Activated naive CD4-positive, alpha-beta T cell treated with anti-CD3 and anti-CD28 coated beads for 36 hours (primary cell): ENCODE measurements at regions not wholly inside any gene's neighbourhood (a gene's known extent, or its start where the extent isn't known, plus 50 kb on each side); places are given as distances from the start of the nearest gene placed in this dataset.
"Not testable (repeated sequence)": the region's sequence is repeated elsewhere in the genome, so short reads cannot be mapped to it uniquely, and the experiment has no call there.

ENCODE experiments used
- CTCF ChIA-PET: fragments of 350-600 bp; sonication (Branson Sonifier 250); formaldehyde crosslinking; loops from one replicate; lab custom pipeline; 2021; ENCODE audit warnings: antibody characterized with exemption; lab: Charles Lee
- DNase-seq: peaks from one replicate; pipeline ENCODE4 v3.0.0-alpha.2; 2020
- H3K27ac Mint-ChIP-seq: one replicate; pipeline ENCODE4 v1.8.0; 2021; ENCODE audit warnings: mild to moderate bottlenecking, mixed read lengths
- H3K27me3 Mint-ChIP-seq: one replicate; pipeline ENCODE4 v1.8.0; 2021; ENCODE audit warnings: low read depth, mixed read lengths
- H3K36me3 Mint-ChIP-seq: one replicate; pipeline ENCODE4 v1.8.0; 2021; ENCODE audit warnings: low read depth, mixed read lengths
- H3K4me1 Mint-ChIP-seq: one replicate; pipeline ENCODE4 v1.8.0; 2021; ENCODE audit warnings: low read depth, mixed read lengths
- H3K4me3 Mint-ChIP-seq: one replicate; pipeline ENCODE4 v1.8.0; 2021; ENCODE audit warnings: mild to moderate bottlenecking, moderate library complexity, mixed read lengths
- H3K9me3 Mint-ChIP-seq: one replicate; pipeline ENCODE4 v1.8.0; 2021; ENCODE audit warnings: mixed read lengths
- intact Hi-C: fragments of 100-400 bp; cut with micrococcal nuclease; formaldehyde crosslinking; loops from one replicate; pipeline ENCODE4 v1.15.1; 2023

DNA sequence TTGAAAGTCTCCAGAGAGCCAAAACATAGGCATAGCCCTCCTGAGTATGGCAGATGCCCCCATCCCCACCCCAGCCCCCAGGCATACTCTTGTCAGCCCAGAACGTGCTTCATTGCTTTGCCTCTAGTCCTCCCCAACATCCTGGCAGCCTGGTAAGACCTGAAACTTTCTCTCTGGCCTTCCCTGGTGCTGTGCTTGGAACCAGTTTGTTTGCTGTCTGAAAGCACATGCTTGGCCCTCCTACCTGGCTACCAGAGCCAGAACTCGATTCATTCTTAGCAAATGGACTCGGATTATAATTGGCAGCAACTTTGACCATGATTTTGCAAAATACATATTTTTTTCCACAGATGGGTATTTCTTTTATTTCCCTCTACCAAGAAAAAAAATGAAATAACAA lies 248.1 kb downstream of the USP46 start:
- H3K9me3 Mint-ChIP-seq = peaks cover 15% of the 10 kb centered on the region
- CTCF ChIA-PET = no interaction called here
- H3K4me3 Mint-ChIP-seq = no peak overlapping the region
- peaks cover 11% of the 10 kb centered on the region for H3K27me3 Mint-ChIP-seq
- DNase-seq = no peak
- no peak overlapping the region for H3K27ac Mint-ChIP-seq
- no peaks in the 10 kb centered on the region for H3K4me1 Mint-ChIP-seq
- intact Hi-C loops = no loop called here
- peaks cover 2% of the 10 kb centered on the region for H3K36me3 Mint-ChIP-seq

DNA sequence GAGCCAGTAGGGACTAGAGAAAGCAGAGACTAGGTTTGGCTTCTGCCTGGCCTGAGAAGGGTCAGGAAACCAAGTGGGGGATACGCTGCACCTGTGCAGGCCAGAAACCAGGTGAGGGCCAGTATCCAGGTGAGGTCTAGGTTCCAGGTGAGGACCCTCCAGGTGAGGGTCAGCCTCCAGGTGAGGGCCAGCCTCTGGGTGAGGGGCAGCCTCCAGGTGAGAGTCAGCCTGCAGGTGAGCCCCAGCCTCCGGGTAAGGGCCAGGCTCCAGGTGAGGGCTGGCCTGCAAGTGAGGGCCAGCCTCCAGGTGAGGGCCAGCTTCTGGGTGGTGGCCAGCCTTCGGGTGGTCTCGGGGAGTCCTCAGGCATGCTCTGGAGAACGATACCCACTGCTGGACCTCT lies 238.8 kb downstream of the USP46 start:
- peaks cover 2% of the 10 kb centered on the region for H3K36me3 Mint-ChIP-seq
- no peak for DNase-seq
- no peak overlapping the region for H3K4me3 Mint-ChIP-seq
- no peaks in the 10 kb centered on the region for H3K27me3 Mint-ChIP-seq
- H3K27ac Mint-ChIP-seq = no peak overlapping the region
- peaks cover 2% of the 10 kb centered on the region for H3K9me3 Mint-ChIP-seq
- H3K4me1 Mint-ChIP-seq = no peaks in the 10 kb centered on the region
- intact Hi-C loops = no loop called here
- CTCF ChIA-PET = no interaction called here

DNA sequence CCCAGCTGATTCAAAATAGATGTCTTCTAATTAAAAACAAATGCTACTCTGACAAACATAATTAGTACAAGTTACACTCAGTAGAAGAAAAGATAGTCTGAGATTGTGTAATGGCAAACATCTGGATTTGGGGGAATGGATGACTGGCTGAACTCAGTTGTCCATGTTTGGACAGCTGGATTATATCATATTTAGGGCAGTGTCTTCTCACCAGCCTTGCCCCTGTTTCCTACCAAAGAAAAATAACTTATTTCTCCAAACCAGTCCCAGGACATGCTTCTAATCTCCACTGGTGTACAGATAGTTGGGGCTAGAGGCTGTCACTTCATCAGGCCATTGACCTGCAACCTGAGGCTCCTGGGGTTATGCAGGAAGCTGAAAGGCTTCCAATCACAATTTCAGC lies 237.3 kb downstream of the USP46 start:
- CTCF ChIA-PET = no interaction called here
- intact Hi-C loops = no loop called here
- Mint-ChIP-seq H3K27ac (no peak overlapping the region), H3K36me3 (peaks cover 2% of the 10 kb centered on the region), H3K27me3 (no peaks in the 10 kb centered on the region), H3K4me3 (no peak overlapping the region), H3K9me3 (peaks cover 2% of the 10 kb centered on the region), H3K4me1 (no peaks in the 10 kb centered on the region)
- no peak for DNase-seq

DNA sequence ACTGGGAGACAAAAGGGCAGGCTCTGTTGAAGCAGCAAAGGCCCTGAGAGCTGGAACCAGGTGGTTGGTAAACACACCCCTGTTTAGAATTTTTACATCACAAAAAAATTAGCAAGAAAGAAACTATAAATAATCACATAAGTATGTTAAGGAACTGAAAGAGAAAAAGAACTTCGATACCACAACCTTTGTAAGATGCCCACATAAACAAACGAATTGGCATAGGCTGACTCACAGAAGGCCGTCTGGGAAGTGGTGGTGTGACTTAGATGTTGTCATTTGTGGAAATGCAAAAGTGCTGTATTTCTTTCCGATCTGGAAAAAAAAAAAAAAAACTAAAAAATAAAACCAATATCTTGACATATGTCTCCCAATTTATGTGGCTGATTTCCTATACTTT lies 235.1 kb downstream of the USP46 start:
- CTCF ChIA-PET = no interaction called here
- intact Hi-C loops = no loop called here
- no peak overlapping the region for H3K4me3 Mint-ChIP-seq
- H3K9me3 Mint-ChIP-seq = peaks cover under 1% of the 10 kb centered on the region
- H3K36me3 Mint-ChIP-seq = peaks cover 2% of the 10 kb centered on the region
- no peak for DNase-seq
- no peak overlapping the region for H3K27ac Mint-ChIP-seq
- H3K4me1 Mint-ChIP-seq = no peaks in the 10 kb centered on the region
- H3K27me3 Mint-ChIP-seq = no peaks in the 10 kb centered on the region

DNA sequence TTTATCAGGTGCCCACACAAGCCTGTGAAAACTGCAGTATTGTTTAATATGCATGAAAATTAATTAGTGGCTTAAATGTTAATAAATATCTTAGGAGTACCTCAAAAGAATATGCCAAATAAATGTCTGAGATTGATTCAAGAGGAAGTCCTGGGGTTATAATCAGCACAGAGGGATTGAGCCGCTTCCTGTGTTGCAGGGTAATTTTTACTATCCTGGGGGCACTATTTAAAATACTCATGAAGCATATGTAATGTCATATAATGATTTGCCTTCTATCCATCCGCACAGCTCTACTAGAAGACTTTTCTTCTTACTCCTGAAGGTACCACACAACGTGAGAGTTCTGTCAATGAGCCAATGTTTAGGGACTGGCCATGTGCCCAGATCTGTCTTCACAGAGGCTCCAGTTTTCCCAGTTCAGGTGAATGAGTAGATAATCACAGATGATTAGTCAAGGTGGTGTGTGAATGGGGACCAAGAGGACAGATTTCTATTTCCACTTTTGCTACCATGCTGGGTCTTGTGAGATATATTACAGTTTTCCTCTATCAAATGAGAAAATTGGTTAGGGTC lies 233.3 kb downstream of the USP46 start:
- no peaks in the 10 kb centered on the region for H3K4me1 Mint-ChIP-seq
- no peak for DNase-seq
- intact Hi-C loops = no loop called here
- H3K27me3 Mint-ChIP-seq = no peaks in the 10 kb centered on the region
- CTCF ChIA-PET = no interaction called here
- no peaks in the 10 kb centered on the region for H3K9me3 Mint-ChIP-seq
- no peak overlapping the region for H3K4me3 Mint-ChIP-seq
- H3K27ac Mint-ChIP-seq = no peak overlapping the region
- peaks cover 2% of the 10 kb centered on the region for H3K36me3 Mint-ChIP-seq

DNA sequence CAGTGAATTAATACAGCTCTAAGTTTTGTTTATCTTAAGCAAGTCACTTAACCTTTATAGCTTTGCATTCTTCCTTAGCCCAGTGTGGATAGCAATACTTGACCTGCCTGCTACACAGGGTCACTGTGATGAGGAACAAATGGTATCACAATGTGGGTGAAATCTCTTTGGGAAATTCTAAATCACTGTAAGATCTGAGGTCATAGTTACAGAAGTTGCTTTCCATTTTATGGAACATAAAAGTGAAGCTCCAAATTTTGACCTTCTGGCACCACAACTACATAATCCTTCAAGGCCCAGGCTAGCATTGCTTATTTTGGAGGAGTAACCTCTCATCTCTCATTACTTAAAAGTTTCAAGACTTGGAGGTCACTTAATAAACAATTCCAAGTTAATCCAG lies 227.7 kb downstream of the USP46 start:
- DNase-seq = no peak
- Mint-ChIP-seq H3K4me3 (no peak overlapping the region), H3K27ac (no peak overlapping the region), H3K27me3 (peaks cover 7% of the 10 kb centered on the region), H3K4me1 (no peaks in the 10 kb centered on the region), H3K36me3 (no peaks in the 10 kb centered on the region), H3K9me3 (no peaks in the 10 kb centered on the region)
- intact Hi-C loops = no loop called here
- CTCF ChIA-PET = no interaction called here

DNA sequence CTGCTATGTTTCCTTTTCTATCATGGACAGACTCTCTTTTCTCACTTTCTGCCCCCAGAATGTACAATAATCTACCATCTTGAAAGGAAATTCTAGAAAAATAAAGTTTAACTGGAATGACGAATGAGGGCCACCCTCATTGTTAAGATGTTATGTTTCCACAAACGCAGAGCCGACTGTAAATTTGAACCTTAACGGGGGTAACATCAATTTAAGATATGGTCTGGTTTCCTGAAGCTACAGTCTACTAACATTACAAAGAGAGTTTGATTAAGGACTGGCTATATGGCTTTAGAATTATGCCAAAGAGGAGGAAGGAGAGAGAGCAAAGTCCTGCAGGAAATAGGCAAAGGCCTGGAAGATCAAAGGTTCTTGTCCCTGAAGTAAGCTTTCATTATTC lies 227.2 kb downstream of the USP46 start:
- DNase-seq = no peak
- CTCF ChIA-PET = no interaction called here
- no peaks in the 10 kb centered on the region for H3K36me3 Mint-ChIP-seq
- H3K4me3 Mint-ChIP-seq = no peak overlapping the region
- no peaks in the 10 kb centered on the region for H3K4me1 Mint-ChIP-seq
- peaks cover 8% of the 10 kb centered on the region for H3K27me3 Mint-ChIP-seq
- no peak overlapping the region for H3K27ac Mint-ChIP-seq
- no peaks in the 10 kb centered on the region for H3K9me3 Mint-ChIP-seq
- intact Hi-C loops = no loop called here

DNA sequence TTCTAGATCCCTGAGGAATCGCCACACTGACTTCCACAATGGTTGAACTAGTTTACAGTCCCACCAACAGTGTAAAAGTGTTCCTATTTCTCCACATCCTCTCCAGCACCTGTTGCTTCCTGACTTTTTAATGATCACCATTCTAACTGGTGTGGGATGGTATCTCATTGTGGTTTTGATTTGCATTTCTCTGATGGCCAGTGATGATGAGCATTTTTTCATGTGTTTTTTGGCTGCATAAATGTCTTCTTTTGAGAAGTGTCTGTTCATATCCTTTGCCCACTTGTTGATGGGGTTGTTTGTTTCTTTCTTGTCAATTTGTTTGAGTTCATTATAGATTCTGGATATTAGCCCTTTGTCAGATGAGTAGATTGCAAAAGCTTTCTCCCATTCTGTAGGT lies 216.6 kb downstream of the USP46 start:
- H3K36me3 Mint-ChIP-seq, H3K9me3 Mint-ChIP-seq, H3K27ac Mint-ChIP-seq, CTCF ChIA-PET, intact Hi-C loops, H3K27me3 Mint-ChIP-seq, H3K4me3 Mint-ChIP-seq, DNase-seq, H3K4me1 Mint-ChIP-seq: not testable (repeated sequence)

DNA sequence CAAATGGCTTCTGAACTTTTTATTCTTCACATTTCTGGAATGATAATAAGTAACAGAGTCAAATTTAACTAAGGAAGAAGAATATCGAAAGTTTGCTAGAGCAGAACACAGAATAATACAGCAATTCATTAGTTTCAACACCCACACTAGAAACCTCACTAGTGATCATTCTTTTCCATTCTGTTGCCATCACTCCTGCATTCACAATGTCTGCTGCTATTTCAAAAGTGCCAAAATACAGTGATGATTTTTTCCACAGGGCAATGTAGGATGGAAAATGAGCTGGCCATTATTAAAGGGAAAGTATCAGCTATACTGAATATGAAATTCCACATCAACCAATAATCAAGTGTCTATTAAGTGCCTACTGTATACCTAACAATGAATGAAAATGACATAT lies 186.7 kb downstream of the USP46 start:
- CTCF ChIA-PET = no interaction called here
- intact Hi-C loops = no loop called here

DNA sequence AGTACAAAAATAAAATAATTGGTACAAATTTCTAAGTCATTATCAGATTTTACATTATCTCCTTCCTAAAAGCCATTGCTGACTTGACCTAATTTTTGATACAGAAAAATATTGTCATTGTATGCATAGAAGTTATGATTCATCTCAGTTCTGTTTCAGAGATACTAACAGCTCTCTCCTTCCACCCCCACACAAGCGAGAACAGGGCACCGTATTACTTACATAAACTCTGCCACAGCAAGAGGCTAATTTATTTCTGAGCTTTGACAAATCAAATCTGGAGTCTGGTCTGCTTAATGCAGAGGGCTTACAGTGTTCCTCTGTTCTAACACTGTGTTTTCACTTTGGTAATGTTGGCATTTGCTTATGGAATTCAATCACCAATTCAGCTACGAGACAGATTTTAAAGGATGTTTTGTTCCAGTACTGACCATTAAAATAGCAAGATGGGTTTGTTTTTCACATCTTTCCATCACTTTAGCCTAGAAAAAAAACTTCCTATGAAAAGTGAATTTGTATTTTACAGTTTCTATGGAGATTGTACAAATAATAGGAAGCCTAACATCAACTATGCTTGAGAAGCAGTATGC lies 181.8 kb downstream of the USP46 start:
- Mint-ChIP-seq H3K4me3 (no peak overlapping the region), H3K9me3 (peaks cover 1% of the 10 kb centered on the region), H3K27me3 (peaks cover 11% of the 10 kb centered on the region), H3K4me1 (no peaks in the 10 kb centered on the region), H3K27ac (no peak overlapping the region), H3K36me3 (no peaks in the 10 kb centered on the region)
- CTCF ChIA-PET = no interaction called here
- DNase-seq = no peak
- intact Hi-C loops = no loop called here

More for the DNA sequence above, 186.7 kb downstream of the USP46 start:
- no peak overlapping the region for H3K4me3 Mint-ChIP-seq
- no peak overlapping the region for H3K27ac Mint-ChIP-seq
- no peaks in the 10 kb centered on the region for H3K36me3 Mint-ChIP-seq
- peaks cover 16% of the 10 kb centered on the region for H3K27me3 Mint-ChIP-seq
- no peaks in the 10 kb centered on the region for H3K9me3 Mint-ChIP-seq
- no peak for DNase-seq
- no peaks in the 10 kb centered on the region for H3K4me1 Mint-ChIP-seq

DNA sequence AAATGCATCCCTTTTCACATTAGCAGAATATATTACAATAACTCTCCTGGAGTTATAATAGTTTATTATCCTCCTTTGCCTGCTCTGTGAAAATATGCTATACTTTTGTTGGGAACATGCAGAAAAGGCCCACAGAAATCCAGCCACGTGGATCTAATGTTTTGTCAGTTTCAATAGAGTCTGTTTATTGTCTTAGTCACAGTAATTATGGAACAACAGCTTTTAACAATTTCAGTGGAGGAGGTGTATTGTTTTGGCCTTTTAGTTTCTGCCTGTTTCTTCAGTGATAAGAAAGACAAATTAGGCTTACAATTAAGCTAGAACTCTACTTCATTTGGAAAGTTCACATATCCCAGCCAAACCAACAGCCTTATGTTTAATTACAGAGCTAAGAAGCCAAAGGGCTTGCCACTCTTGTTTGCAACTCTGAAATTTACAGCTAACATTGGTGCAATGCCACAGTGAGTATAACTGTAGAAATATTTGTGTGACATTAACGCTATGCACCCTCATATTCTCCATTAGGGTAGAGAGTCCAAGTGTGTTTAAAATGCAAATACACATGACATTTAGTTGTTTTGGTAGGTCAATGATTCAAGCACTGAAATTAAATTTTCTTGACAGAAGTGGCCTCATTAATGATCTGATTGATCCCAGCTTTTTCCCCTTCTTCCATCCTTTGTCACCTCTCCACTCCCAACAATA lies 175.8 kb downstream of the USP46 start:
- no peak for DNase-seq
- CTCF ChIA-PET = no interaction called here
- no peak overlapping the region for H3K4me3 Mint-ChIP-seq
- intact Hi-C loops = no loop called here
- no peaks in the 10 kb centered on the region for H3K36me3 Mint-ChIP-seq
- no peak overlapping the region for H3K27ac Mint-ChIP-seq
- no peaks in the 10 kb centered on the region for H3K4me1 Mint-ChIP-seq
- peaks cover 1% of the 10 kb centered on the region for H3K9me3 Mint-ChIP-seq
- H3K27me3 Mint-ChIP-seq = peaks cover 20% of the 10 kb centered on the region

DNA sequence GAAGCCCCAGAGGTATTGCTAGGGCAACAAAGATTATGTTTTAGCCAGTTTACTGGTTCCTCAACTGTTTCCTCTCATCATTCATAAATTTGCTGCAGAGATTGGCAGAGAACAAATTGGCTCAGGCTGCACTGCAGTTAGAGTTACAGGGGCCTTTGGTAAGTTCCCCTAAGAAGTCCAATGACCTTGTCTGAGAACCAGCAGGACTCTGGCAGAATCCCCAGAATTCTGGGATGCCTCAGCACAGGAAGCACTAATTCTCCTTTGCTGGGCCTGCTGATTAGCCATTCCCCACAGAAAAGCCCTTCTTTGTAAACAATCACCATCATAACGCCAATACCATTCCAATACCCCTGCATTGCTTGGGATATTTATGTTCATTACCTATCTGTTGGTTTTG lies 151.3 kb downstream of the USP46 start:
- no peaks in the 10 kb centered on the region for H3K4me1 Mint-ChIP-seq
- no peak overlapping the region for H3K27ac Mint-ChIP-seq
- H3K27me3 Mint-ChIP-seq = peaks cover 18% of the 10 kb centered on the region
- intact Hi-C loops = no loop called here
- H3K9me3 Mint-ChIP-seq = no peaks in the 10 kb centered on the region
- no peak for DNase-seq
- CTCF ChIA-PET = no interaction called here
- no peaks in the 10 kb centered on the region for H3K36me3 Mint-ChIP-seq
- H3K4me3 Mint-ChIP-seq = no peak overlapping the region

DNA sequence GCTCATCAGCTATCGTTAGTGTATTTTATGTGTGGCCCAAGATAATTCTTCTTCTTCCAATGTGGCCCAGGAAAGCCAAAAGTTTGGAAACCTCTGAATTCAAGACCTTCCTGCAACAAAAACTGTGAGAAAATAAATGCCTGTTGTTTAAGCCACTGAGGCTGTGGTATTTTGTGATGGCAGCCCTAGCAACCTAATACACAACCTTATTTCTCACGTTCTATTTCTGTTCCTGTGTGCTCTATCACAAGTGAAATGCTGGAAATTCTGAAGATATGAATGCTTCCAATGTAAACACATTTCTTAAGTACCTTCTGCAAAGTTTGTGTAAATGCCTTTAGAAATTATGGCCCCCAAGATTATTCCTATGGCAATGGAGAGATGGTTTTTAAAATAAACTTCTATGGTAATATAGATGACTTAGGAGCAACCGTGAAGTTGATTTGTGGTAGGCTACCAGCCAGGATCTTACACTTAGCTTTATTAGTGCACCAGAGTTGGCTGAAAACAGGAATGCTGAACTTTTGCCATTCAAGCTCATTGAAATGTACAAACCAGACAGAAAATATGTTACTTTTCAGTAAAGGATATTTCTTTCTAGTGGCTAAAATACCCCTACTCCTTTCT lies 148.0 kb downstream of the USP46 start:
- Mint-ChIP-seq H3K27me3 (peaks cover 21% of the 10 kb centered on the region), H3K4me3 (no peak overlapping the region), H3K36me3 (no peaks in the 10 kb centered on the region), H3K27ac (no peak overlapping the region), H3K9me3 (peaks cover 7% of the 10 kb centered on the region), H3K4me1 (no peaks in the 10 kb centered on the region)
- DNase-seq = no peak
- CTCF ChIA-PET = no interaction called here
- intact Hi-C loops = no loop called here
